ACC112 (cell line): ENCODE measurements at regions not wholly inside any gene's neighbourhood (a gene's known extent, or its start where the extent isn't known, plus 50 kb on each side); places are given as distances from the start of the nearest gene placed in this dataset.

Experiments used
- H2AFZ ChIP-seq: fragments of 200-600 bp; sonication (generic); one replicate; pipeline ENCODE4 v1.6.0; 2017; ENCODE audit warnings: antibody characterized with exemption, low read length; ENCODE audit not compliant: unreplicated experiment
- H3K27ac ChIP-seq: fragments of 200-600 bp; sonication (generic); 2 replicates; pipeline ENCODE4 v1.5.1; 2014; ENCODE audit warnings: low read depth, mild to moderate bottlenecking, antibody characterized with exemption, low read length, moderate library complexity
- H3K27me3 ChIP-seq: fragments of 200-600 bp; sonication (generic); 2 replicates; pipeline ENCODE4 v1.6.1; 2014; ENCODE audit warnings: mild to moderate bottlenecking, antibody characterized with exemption, low read length, moderate library complexity, mixed read lengths; ENCODE audit not compliant: insufficient read depth
- H3K36me3 ChIP-seq: fragments of 200-600 bp; sonication (generic); 2 replicates; pipeline ENCODE4 v1.6.1; 2016; ENCODE audit warnings: mild to moderate bottlenecking, antibody characterized with exemption, low read length, moderate library complexity, mixed read lengths; ENCODE audit not compliant: insufficient read depth
- H3K4me1 ChIP-seq: fragments of 200-600 bp; sonication (generic); one replicate; pipeline ENCODE4 v1.6.1; 2016; ENCODE audit warnings: low read length, mixed read lengths; ENCODE audit not compliant: insufficient read depth, unreplicated experiment, control insufficient read depth
- H3K4me3 ChIP-seq: fragments of 200-600 bp; sonication (generic); 2 replicates; pipeline ENCODE4 v1.5.1; 2014; ENCODE audit warnings: mild to moderate bottlenecking, low read depth, low read length
- H3K79me2 ChIP-seq: fragments of 200-600 bp; sonication (generic); one replicate; pipeline ENCODE4 v1.6.0; 2016; ENCODE audit warnings: low read length; ENCODE audit not compliant: control insufficient read depth, unreplicated experiment, insufficient read depth

DNA sequence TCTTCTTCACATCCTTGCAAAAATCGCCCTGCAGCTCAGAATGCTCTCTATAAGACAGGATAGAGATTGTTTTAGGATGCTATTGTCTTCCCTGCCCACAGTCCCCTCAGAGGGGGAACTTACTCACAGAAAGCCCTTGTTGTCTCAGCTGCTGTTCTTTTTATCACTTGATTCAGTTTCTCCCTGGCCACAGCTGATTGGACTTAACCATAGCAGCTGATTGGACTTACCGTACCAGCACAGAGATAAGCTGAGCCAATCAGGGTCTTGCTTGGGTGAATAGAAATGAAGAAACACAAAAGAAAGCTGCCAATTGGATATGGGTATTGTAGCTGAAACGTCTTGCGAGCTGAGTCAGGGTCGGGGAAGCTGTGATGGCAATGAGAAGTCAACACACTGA is 194.2 kb upstream of the MEX3C start:
- Histone ChIP-seq H2AFZ (no peak overlapping the region), H3K4me3 (no peak overlapping the region), H3K79me2 (no peaks in the 10 kb centered on the region), H3K27ac (no peak overlapping the region), H3K4me1 (no peaks in the 10 kb centered on the region), H3K36me3 (no peaks in the 10 kb centered on the region), H3K27me3 (no peaks in the 10 kb centered on the region)

DNA sequence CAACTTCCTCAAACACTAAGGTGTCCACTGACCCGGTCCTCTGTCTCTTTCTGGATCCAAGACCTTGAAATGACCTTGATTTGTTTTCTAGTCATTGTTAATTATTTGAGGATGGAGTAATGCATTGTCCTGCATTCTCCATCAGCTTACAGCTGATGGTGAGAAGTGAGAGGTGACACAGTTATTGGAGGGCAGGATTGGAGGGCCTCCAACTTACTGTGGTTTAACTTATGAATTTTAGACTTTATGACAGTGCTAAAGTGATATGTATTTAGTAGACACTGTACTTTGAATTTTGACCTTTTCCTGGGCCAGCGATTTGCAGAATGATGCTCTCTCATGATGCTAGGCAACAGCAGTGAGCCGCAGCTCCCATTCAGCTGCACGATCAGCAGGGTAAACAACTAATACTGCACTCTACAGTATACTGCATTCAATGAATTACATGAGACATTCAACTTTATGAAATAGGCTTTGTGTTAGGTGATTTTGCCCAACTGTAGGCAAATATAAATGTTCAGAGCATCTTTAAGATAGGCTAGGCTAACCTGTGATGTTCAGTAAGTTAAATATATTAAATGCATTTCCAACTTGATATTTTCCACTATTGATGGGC is 200.0 kb upstream of the MEX3C start:
- Histone ChIP-seq H3K36me3 (no peaks in the 10 kb centered on the region), H3K79me2 (no peaks in the 10 kb centered on the region), H3K27me3 (no peaks in the 10 kb centered on the region), H2AFZ (no peak overlapping the region), H3K4me1 (no peaks in the 10 kb centered on the region), H3K27ac (no peak overlapping the region), H3K4me3 (no peak overlapping the region)

DNA sequence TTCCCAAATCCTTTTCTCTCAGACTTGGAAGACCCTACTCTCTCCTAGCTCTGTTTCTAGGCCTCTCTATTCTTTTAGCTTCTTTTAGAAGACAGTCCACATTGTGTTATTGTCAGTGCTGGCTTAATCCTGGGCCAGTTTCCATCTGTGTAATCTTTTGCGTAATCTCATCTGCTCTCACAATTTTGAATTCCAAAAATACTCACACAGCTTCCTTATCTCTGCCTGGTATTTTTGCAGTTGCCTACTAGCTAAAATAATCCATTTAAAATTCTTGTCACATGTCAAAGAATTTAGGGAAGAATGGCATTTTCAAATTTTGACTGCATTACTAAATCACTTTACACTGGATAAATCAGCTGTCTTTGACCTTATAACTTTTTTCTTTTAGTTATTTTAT is 200.6 kb upstream of the MEX3C start:
- H3K79me2 ChIP-seq: no peaks in the 10 kb centered on the region

DNA sequence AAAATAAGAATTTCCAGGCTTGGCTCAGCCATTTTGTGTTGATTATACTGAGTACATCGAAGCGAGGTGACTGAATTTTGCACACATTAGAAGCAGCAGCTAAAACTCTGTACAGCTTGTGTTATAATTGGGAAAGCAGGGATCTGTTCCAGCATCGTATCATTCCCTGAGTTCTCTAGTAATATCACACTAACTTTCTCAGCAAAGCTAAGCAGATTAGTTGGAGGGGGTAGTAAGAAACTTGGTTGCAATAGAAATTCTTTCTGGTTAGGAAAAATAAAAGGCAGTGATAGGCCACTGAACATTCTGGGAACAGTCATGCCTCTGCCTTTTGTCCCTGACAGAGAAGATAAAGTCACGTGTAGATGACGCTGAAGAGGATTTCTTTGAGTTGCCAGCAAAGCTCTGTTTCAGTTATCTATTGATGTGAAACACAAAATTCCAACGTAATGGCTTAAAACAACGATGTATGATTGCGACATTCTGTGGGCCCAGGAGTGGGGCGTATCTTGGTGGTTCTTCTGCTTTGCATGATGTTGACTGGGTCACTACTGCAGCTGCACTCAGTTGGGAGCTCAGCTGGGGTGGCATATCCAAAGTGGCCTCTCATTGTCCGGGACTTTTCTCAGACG is 202.1 kb upstream of the MEX3C start:
- H3K36me3 ChIP-seq: no peaks in the 10 kb centered on the region
- no peak overlapping the region for H2AFZ ChIP-seq
- no peaks in the 10 kb centered on the region for H3K27me3 ChIP-seq
- no peaks in the 10 kb centered on the region for H3K4me1 ChIP-seq
- H3K79me2 ChIP-seq: no peaks in the 10 kb centered on the region
- H3K27ac ChIP-seq: no peak overlapping the region
- no peak overlapping the region for H3K4me3 ChIP-seq

More for the DNA sequence above, 200.6 kb upstream of the MEX3C start:
- Histone ChIP-seq H3K4me1 (no peaks in the 10 kb centered on the region), H3K36me3 (no peaks in the 10 kb centered on the region), H2AFZ (no peak overlapping the region), H3K4me3 (no peak overlapping the region), H3K27ac (no peak overlapping the region), H3K27me3 (no peaks in the 10 kb centered on the region)

DNA sequence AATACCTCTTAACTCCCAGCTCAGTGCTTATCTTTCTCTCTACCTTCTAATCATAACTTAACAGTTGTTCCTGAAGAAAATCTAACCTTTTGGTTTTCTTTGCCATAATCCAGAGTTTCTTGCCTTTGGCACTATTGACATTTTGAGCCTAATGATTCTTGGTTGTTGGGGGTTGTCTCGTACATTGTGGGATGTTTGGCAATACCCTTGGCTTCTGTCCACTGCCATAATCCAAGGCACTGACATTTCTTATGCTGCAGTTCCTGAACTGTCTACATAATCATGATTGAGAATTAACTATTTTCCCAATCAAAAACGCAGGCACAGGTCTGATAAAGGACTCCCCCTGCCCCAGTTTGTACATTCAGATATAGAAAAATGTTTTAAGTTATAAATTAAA is 203.2 kb upstream of the MEX3C start:
- Histone ChIP-seq H3K79me2 (no peaks in the 10 kb centered on the region), H3K27me3 (no peaks in the 10 kb centered on the region), H3K36me3 (no peaks in the 10 kb centered on the region), H2AFZ (no peak overlapping the region), H3K27ac (no peak overlapping the region), H3K4me1 (no peaks in the 10 kb centered on the region), H3K4me3 (no peak overlapping the region)

DNA sequence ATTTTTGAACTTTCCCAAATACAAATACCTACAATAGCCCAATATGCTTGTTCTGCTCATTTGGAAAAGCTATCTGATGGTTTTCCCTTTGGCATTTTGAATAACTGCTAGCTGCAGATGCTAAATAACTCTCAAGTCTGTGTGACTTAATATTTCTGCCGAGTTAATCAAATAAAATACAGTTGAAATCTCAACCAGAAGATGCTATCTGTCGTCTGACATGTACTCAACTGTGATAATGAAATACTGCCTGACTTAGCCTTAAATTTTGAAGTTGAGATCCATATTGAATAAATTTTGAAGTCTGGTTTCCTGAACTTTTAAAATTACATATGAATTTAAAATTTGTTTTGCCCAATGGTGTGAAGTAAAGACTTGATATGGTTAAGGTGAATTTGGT is 204.4 kb upstream of the MEX3C start:
- no peaks in the 10 kb centered on the region for H3K36me3 ChIP-seq
- no peak overlapping the region for H2AFZ ChIP-seq
- H3K4me3 ChIP-seq: no peak overlapping the region
- no peaks in the 10 kb centered on the region for H3K79me2 ChIP-seq
- no peaks in the 10 kb centered on the region for H3K27me3 ChIP-seq
- no peaks in the 10 kb centered on the region for H3K4me1 ChIP-seq
- no peak overlapping the region for H3K27ac ChIP-seq

DNA sequence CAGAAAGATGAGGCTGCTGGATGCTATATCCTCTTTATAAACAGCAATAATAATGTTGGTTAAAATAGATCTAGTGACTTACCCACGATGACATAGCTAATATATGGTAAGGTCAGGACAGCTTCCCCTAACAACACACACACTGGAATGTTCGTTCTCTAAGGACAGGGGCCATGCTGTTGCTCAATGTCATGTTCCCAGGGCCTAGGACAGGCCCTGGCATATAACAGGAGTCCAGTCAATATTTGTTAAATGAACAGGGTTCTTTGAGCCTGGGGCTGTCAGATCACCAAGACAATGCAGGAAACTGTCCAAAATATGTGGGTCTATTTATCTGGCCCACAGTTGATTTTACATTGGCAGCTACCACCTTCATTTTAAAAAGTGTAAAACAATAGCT is 207.1 kb upstream of the MEX3C start:
- H3K36me3 ChIP-seq: no peaks in the 10 kb centered on the region
- H3K4me1 ChIP-seq: no peaks in the 10 kb centered on the region
- H3K27me3 ChIP-seq: no peaks in the 10 kb centered on the region
- no peak overlapping the region for H3K27ac ChIP-seq
- no peaks in the 10 kb centered on the region for H3K79me2 ChIP-seq
- no peak overlapping the region for H3K4me3 ChIP-seq
- H2AFZ ChIP-seq: no peak overlapping the region

DNA sequence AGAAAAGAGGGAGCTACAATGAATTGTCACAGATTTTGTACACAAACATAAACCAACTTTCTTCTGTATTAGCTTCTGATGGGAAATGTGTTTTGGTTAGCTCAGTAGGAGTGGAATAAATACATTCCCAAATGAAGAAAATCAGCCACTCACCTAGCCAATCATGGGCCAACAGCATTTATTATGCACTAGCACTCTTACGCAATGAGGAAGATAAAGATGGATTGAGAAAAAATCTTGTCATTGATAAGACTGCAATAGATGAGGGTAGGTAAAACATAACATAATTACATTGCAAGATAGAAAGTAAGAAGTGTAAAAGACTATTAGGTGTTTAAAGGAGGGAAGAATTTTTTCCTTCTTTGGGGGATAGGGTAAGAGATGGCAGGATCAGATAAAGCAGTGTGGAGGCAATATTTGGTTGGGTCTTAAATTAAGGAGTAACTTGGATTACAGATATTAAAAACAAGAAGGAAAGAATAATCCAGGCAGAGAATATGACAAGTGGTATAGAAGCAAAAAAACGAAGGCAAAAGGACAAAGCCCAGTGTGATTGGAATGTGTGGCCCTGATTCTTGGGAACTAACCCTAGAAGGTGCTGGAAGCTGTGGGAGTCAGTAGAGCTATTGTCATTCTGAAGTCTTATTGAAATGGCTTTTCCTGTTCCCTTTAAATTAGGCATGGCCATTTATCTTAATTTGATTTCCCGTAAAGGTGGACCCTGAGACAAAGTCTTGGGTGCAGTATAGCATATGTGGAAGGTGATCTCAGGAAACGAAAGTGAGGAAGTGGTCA is 208.4 kb upstream of the MEX3C start:
- Histone ChIP-seq H3K4me3 (no peak overlapping the region), H3K36me3 (no peaks in the 10 kb centered on the region), H3K27me3 (no peaks in the 10 kb centered on the region), H2AFZ (no peak overlapping the region), H3K4me1 (no peaks in the 10 kb centered on the region), H3K79me2 (no peaks in the 10 kb centered on the region), H3K27ac (no peak overlapping the region)

DNA sequence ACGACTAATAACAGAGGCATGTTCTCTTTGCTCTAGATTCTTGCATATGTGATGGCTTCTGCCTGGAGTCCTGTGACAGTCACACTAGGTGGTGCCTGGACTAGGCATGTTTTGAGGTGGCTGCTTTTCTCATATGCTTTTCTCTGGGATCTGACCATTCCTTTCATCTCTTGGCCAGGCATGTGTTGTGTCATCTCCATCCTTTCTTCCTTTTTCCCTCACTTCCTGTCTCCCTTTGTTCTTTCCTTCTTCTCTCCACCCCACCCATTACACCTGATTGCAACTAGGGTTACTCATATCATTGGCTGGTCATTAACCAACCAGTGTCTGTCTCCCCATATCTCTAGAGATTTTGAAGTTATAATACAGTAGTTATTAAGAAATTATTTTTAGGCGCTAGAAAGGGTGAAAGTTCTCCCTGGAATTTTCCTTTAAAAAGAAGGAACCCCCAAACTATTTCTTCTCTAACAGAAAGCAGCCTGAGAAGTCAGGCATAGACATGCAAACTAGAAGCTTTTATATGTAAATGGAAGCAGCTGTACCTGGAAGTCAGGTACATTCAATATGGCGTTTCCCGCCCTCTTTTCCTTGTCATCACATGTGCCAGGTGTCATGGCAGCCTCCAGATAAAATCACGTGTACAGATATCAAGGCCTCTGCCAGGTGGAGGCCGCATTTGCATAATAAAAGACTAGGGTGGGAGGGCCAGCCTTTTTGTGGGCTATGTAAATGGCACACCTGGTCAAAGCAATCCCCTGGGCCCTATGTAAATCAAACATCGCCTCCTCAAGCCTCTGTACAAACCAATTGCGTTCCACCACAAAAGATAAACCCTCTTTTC is 220.4 kb upstream of the MEX3C start:
- H3K36me3 ChIP-seq: no peaks in the 10 kb centered on the region
- H2AFZ ChIP-seq: no peak overlapping the region
- no peak overlapping the region for H3K27ac ChIP-seq
- H3K79me2 ChIP-seq: no peaks in the 10 kb centered on the region
- no peaks in the 10 kb centered on the region for H3K4me1 ChIP-seq
- no peak overlapping the region for H3K4me3 ChIP-seq
- H3K27me3 ChIP-seq: no peaks in the 10 kb centered on the region

DNA sequence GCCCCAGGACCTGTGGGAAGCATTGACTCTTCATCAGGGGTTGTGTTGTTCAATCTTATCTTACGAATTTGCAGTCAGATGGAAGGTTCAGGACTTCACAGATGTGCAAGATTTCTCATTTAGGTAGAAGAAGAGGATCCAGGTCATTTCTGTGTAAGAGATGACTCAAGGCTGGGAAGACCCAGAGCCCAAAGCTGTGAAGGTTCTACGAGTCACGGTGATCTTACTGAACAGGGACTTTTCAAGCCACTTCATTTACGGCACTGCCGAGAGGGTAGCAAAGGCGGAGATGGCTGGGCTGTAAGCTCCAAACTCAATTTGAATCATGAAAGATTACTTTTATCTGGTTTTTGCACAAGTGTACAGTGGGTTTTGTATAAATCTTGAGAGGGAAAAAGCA is 228.0 kb upstream of the MEX3C start:
- Histone ChIP-seq H3K4me3 (no peak overlapping the region), H3K4me1 (no peaks in the 10 kb centered on the region), H2AFZ (no peak overlapping the region), H3K36me3 (no peaks in the 10 kb centered on the region), H3K79me2 (no peaks in the 10 kb centered on the region), H3K27me3 (no peaks in the 10 kb centered on the region), H3K27ac (no peak overlapping the region)
